GM19463 (cell line): ENCODE measurements at regions not wholly inside any gene's neighbourhood (a gene's known extent, or its start where the extent isn't known, plus 50 kb on each side); places are given as distances from the start of the nearest gene placed in this dataset.

Experiments used
- ATAC-seq: cut with Tn5 transposase; IDR thresholded peaks from one replicate; pipeline ENCODE4 v1.9.1; 2021; ENCODE audit warnings: mild to moderate bottlenecking, moderate library complexity; ENCODE audit not compliant: unreplicated experiment

- ATAC-seq: no peak
These were observed 237.8 kb downstream of the TBX18 start for GRCh38 chr6:84526631-84527030.

GRCh38 chr6:84525907-84526306 lies 238.5 kb downstream of the TBX18 start:
- ATAC-seq: no peak

- no peak for ATAC-seq
These were observed 239.8 kb downstream of the TBX18 start for GRCh38 chr6:84524636-84525035.

GRCh38 chr6:84522135-84522549 lies 242.3 kb downstream of the TBX18 start:
- ATAC-seq: no peak

- ATAC-seq: no peak
These were observed 242.9 kb downstream of the TBX18 start for GRCh38 chr6:84521511-84521910.

- no peak for ATAC-seq
These were observed 246.5 kb downstream of the TBX18 start for GRCh38 chr6:84517741-84518530.

GRCh38 chr6:84516154-84516553 lies 248.2 kb downstream of the TBX18 start:
- no peak for ATAC-seq

GRCh38 chr6:84515067-84515466 lies 249.3 kb downstream of the TBX18 start:
- no peak for ATAC-seq

- ATAC-seq: no peak
These were observed 250.1 kb downstream of the TBX18 start for GRCh38 chr6:84514089-84514971.

GRCh38 chr6:84512391-84512790 lies 252.0 kb downstream of the TBX18 start:
- no peak for ATAC-seq

GRCh38 chr6:84511929-84512328 lies 252.5 kb downstream of the TBX18 start:
- ATAC-seq: no peak

- ATAC-seq: no peak
These were observed 255.4 kb downstream of the TBX18 start for GRCh38 chr6:84508981-84509380.

GRCh38 chr6:84508334-84508733 lies 256.1 kb downstream of the TBX18 start:
- ATAC-seq: no peak

GRCh38 chr6:84504025-84504424 lies 260.4 kb downstream of the TBX18 start:
- no peak for ATAC-seq

GRCh38 chr6:84501315-84501714 lies 263.1 kb downstream of the TBX18 start:
- ATAC-seq: no peak

- ATAC-seq: no peak
These were observed 263.7 kb downstream of the TBX18 start for GRCh38 chr6:84500726-84501125.

GRCh38 chr6:84498905-84499304 lies 265.5 kb downstream of the TBX18 start:
- no peak for ATAC-seq

- ATAC-seq: no peak
These were observed 265.1 kb upstream of the CEP162 start for GRCh38 chr6:84492241-84493165.

- no peak for ATAC-seq
These were observed 262.2 kb upstream of the CEP162 start for GRCh38 chr6:84489598-84489997.

- no peak for ATAC-seq
These were observed 259.1 kb upstream of the CEP162 start for GRCh38 chr6:84486526-84486925.

- ATAC-seq: no peak
These were observed 241.7 kb upstream of the CEP162 start for GRCh38 chr6:84469144-84469543.
